NCI-H226 (cell line): ENCODE measurements at regions not wholly inside any gene's neighbourhood (a gene's known extent, or its start where the extent isn't known, plus 50 kb on each side); places are given as distances from the start of the nearest gene placed in this dataset.

Experiments
- DNase-seq: peaks from one replicate; pipeline ENCODE4 v3.0.0-alpha.2; 2015

- no peak for DNase-seq
Measured at GRCh38 chr10:91040343-91040742, 119.5 kb upstream of the ANKRD1 start.

- no peak for DNase-seq
Measured at GRCh38 chr10:91042069-91042468, 121.2 kb upstream of the ANKRD1 start.

GRCh38 chr10:91043173-91043910 lies 122.5 kb upstream of the ANKRD1 start:
- DNase-seq: no peak

- no peak for DNase-seq
Measured at GRCh38 chr10:91046869-91047268, 126.0 kb upstream of the ANKRD1 start.

GRCh38 chr10:91048380-91048779 lies 127.5 kb upstream of the ANKRD1 start:
- DNase-seq: no peak

DNA sequence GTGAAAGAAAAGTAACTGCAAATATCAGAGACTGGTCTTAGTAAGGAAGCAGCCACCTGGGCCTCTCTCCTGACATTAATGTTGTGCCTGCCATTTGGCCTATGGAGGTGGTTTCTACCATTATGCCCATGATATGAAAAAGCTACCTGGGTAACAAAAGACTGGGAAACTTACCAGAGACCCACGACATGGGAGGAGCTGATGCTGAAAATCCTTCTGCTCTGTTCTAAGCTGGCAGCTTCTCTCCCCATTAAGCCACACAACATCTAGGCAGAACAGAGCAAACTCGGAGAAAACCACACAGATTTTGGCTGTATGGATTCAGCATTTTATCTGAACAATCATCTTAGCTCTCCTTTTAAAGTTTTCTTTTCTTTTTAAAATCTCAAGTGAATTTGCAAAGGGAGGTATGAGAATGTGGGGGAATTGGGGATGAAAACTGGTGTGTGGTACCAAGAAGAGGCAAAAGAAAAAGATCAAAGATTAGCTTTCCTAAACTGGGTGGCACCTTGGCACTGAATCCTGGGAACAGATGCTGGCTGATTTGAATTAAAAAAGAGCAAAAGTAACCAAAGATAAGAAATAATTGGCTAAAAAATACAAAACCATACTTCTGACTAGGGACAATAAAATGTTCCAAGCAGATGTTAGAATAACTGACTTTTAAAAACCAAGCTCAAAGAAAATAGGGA lies 128.6 kb upstream of the ANKRD1 start:
- DNase-seq: no peak

DNA sequence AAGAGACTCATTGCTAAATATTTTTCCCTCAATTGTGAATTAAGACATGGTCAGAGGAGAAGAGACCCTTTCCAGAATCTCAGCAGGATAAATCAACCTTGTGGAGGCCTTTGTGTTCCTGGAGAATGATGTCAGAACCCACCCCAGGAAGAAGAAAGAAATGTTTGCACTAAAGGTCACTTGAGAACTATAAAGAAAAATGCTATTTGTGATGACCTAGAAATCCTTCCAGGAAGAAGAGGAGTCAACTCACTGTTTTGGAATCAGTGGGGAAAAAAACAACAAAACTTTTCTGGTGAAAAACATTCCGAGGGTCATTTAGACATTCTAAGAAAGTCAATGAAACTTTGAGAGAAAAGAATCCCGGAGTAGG lies 129.1 kb upstream of the ANKRD1 start:
- no peak for DNase-seq

- DNase-seq: no peak
Measured at GRCh38 chr10:91050371-91051034, 129.6 kb upstream of the ANKRD1 start.

DNA sequence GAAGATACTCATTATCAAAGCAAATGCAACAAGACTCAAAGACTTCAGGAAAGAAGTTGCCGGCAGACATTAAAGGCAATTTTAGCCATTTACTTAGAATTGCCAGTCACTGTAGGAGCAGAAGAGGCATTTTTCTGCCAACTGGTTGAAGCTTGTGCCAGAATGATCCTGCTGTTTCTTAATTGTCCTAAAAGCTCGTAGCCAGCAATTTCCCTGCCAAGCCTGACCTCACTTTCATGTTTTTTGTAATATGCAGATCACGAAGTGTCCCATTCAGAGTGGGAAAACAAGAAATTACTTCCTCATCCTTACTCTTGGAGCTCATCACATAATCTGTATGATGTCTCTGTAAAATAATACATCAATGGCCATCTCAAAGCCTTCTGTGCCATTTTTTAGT lies 130.9 kb upstream of the ANKRD1 start:
- DNase-seq: no peak

DNA sequence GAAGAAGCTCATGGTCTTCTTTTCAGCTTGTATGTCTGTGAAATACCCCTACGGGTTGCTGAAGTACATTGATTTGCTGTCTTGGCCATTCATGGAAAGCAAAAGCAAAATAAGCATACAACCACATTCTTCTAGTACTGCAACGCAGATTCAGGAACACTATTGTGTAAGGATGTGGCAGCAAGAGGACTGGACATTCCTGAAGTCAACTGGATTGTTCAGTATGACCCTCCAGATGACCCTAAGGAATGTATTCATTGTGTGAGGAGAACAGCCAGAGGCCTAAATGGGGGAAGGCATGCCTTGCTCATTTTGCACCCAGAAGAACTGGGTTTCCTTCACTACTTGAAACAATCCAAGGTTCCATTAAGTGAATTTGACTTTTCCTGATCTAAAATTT lies 133.4 kb upstream of the ANKRD1 start:
- DNase-seq: no peak

- no peak for DNase-seq
Measured at GRCh38 chr10:91061187-91061586, 140.3 kb upstream of the ANKRD1 start.

- DNase-seq: no peak
Measured at GRCh38 chr10:91061608-91062007, 140.7 kb upstream of the ANKRD1 start.

DNA sequence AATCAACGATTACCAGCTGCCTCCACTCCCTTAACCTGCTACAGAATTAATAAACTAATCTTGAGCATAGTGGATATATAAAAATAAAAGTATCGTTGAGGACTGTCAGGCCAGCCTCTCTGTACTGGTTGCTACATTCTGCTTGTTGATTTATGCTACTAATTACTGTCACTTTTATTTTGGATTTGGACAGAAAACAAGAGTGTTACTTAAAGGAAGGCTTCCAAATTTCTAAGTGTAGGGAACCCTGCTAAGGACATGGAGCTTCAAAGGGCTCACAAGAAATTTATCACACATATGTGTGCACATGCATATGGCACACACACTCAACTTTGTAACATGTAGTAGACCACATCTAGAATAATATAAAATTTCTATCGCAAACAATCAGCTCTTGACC lies 141.2 kb upstream of the ANKRD1 start:
- no peak for DNase-seq

GRCh38 chr10:91071786-91072185 lies 148.7 kb upstream of the PCGF5 start:
- no peak for DNase-seq

GRCh38 chr10:91073286-91073979 lies 147.0 kb upstream of the PCGF5 start:
- no peak for DNase-seq

- no peak for DNase-seq
Measured at GRCh38 chr10:91076991-91077548, 143.4 kb upstream of the PCGF5 start.

DNA sequence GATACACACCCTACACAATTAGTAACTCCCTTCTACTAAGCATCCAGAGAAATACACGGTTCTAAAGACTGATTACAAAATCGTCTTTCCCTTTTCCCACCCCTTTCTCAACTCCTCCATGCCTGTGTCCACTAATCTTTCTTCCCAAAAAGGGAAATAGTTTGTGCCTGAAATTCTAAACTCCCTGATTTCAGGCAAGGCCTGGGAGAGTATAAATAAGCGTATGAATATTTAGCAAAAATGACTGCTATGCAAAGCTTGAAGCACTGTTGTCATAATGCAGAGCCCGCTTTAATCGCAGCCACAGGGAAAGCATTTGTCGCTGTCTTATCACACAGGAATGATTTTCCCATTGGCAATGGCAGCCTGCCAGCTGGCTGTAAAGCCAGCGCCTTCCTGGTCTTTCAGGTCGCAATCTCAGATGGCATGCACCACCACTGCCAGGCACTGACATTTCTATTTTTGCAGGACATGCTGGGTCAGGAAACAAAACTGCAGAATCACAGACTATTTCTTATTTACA lies 142.9 kb upstream of the PCGF5 start:
- no peak for DNase-seq

DNA sequence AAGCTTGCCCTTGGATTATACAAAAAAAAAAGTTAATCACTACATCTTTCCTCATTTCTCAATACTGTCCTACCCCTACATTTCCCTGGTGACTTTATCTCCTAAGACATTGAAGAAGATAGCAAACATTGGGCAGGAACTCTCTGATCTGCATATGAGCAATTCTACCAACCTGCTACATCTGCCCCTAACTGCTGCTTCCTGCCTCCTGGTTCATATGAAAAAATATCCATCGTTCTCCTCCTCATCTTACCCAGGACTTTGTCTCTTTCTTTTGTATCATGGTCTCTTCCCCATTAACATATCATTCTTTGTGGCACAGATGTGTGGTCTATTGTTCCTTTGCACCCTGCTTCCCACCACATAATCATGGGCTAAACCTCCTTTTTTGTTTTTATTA lies 139.7 kb upstream of the PCGF5 start:
- DNase-seq: no peak

GRCh38 chr10:91082447-91082846 lies 138.0 kb upstream of the PCGF5 start:
- no peak for DNase-seq

DNA sequence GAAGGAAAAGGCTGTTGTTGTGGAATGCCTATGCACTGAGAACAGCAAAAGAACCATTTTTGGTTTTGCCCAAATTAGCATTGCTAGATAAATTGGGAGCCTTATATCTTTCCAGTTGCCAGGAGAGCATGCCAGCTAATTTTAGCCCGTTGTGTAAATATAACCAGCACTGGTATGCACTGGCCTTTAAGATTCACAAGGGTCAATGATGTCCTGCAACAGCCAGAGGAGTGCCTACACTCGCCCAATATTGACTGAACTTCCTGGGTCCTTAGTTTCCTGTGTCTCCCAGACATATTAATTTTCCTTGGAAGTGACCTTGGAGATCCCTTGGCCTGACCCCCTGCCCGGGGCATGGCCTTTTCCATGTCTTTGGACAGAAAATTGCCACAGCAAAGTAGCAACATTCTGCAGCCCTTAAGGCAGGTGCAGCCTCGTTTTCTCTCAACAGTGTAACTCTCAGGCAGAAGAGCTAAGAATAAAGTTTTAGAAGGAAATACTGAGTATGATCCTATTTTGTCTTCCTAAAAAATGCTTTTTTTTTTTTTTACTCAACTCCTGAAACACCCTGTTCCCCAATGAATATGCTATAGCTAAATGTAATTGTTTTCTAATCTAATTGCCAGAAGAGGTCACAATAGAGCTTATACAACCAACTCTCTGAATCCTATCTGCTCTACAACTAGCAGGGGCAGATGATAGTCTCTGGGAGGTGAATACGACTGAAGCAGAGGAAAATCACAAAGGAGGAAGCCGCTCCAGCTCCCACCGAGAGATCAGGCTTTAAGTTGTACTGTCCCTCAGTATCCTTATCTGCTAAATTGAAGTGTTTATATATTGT lies 131.9 kb upstream of the PCGF5 start:
- DNase-seq: no peak

DNA sequence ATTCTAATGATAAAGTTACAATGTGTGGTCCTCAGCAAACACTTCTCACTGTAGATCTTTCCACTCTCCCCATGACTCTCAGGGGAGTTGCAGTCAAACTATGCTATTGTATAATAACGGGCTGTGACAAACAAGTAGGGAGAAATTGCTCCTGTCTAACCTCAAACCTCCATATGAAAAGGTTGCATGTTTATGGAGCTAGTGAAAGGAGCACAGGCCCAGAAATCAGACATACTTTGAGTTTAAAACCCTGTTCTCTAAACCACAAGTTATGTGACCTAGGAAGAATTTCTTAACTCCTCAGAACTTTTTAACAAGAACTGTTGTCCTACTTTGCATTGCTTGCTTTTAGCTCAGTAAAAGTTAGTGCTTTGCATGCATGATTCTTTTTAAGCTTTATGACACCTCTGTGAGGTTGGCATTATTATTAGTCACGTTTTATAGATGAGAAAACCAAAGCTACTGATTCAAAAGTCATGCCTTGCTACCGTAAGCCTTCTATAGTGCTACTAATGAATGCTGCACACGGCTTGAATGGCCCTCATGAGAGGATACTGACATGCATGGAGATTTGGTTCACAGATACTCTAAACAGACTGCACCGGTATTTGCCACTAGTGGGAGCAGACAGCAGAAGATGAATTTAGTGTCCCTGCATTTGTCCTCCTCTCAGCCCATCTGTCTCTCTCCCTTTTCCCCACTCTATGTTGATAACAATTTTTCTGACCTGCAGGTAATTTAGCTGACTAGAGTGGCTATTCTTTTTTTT lies 129.5 kb upstream of the PCGF5 start:
- DNase-seq: no peak
